ENCODE measurements at regions not wholly inside any gene's neighbourhood (a gene's known extent, or its start where the extent isn't known, plus 50 kb on each side); places are given as distances from the start of the nearest gene placed in this dataset.

DNA sequence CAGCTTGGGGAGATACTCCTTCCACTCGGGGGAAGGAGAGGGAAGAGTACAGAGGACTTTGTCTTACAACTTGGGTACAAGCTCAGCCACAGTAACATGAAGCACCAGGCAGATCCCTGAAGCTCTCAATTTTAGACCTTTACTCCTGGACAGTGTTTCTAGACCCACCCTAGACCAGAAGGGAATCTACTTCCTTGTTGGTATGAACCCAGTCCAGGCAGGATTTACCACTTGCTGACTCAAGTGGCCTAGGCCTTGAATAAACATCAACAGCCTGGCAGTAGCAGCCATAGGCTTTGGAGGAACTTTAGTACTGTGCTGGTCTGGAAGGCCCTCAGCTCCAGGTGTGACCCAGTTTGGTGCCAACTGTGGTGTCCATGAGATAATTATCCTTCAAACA lies 173.1 kb downstream of the ADRA2A start:
- TF ChIP-seq, protein P1, sequence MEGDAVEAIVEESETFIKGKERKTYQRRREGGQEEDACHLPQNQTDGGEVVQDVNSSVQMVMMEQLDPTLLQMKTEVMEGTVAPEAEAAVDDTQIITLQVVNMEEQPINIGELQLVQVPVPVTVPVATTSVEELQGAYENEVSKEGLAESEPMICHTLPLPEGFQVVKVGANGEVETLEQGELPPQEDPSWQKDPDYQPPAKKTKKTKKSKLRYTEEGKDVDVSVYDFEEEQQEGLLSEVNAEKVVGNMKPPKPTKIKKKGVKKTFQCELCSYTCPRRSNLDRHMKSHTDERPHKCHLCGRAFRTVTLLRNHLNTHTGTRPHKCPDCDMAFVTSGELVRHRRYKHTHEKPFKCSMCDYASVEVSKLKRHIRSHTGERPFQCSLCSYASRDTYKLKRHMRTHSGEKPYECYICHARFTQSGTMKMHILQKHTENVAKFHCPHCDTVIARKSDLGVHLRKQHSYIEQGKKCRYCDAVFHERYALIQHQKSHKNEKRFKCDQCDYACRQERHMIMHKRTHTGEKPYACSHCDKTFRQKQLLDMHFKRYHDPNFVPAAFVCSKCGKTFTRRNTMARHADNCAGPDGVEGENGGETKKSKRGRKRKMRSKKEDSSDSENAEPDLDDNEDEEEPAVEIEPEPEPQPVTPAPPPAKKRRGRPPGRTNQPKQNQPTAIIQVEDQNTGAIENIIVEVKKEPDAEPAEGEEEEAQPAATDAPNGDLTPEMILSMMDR (IDR thresholded peaks at IDR 0.05), result no peak
- no peak for TF ChIP-seq POLR2AphosphoS5 (IDR thresholded peaks at IDR 0.05)

Data from upper lobe of left lung (tissue), 4 donors.